ENCODE measurements at regions not wholly inside any gene's neighbourhood (a gene's known extent, or its start where the extent isn't known, plus 50 kb on each side); places are given as distances from the start of the nearest gene placed in this dataset.
"Not testable (repeated sequence)": the region's sequence is repeated elsewhere in the genome, so short reads cannot be mapped to it uniquely, and the experiment has no call there.

GRCh38 chr12:31818623-31819268 is 89.9 kb upstream of the AMN1 start:
- DNase-seq: no peak

- DNase-seq: no peak
These were observed 88.3 kb upstream of the AMN1 start for GRCh38 chr12:31817120-31817519.

- no peak for DNase-seq
These were observed 86.3 kb upstream of the AMN1 start for GRCh38 chr12:31815096-31815495.

GRCh38 chr12:31813305-31813704 is 84.5 kb upstream of the AMN1 start:
- no peak for DNase-seq

GRCh38 chr12:31807773-31808097 is 78.9 kb upstream of the AMN1 start:
- no peak for DNase-seq

GRCh38 chr12:31807081-31807772 is 78.4 kb upstream of the AMN1 start:
- DNase-seq: peak; percentile 5

GRCh38 chr12:31805681-31806080 is 76.9 kb upstream of the AMN1 start:
- DNase-seq: not testable (repeated sequence)

- DNase-seq: not testable (repeated sequence)
These were observed 75.9 kb upstream of the AMN1 start for GRCh38 chr12:31804707-31805106.

GRCh38 chr12:31804185-31804504 is 75.3 kb upstream of the AMN1 start:
- no peak for DNase-seq

GRCh38 chr12:31803306-31804184 is 74.7 kb upstream of the AMN1 start:
- no peak for DNase-seq

GRCh38 chr12:31801872-31802271 is 73.1 kb upstream of the AMN1 start:
- no peak for DNase-seq

- no peak for DNase-seq
These were observed 68.5 kb upstream of the AMN1 start for GRCh38 chr12:31797230-31797872.

- DNase-seq: no peak
These were observed 67.6 kb upstream of the AMN1 start for GRCh38 chr12:31796270-31796951.

- no peak for DNase-seq
These were observed 65.9 kb upstream of the AMN1 start for GRCh38 chr12:31794745-31795144.

- not testable (repeated sequence) for DNase-seq
These were observed 62.4 kb upstream of the AMN1 start for GRCh38 chr12:31791265-31791664.

- no peak for DNase-seq
These were observed 61.9 kb upstream of the AMN1 start for GRCh38 chr12:31790759-31791158.

GRCh38 chr12:31785318-31785717 is 56.5 kb upstream of the AMN1 start:
- DNase-seq: no peak

GRCh38 chr12:31783996-31784645 is 55.3 kb upstream of the AMN1 start:
- no peak for DNase-seq

- DNase-seq: no peak
These were observed 54.7 kb upstream of the AMN1 start for GRCh38 chr12:31783556-31783955.

GRCh38 chr12:31781894-31782540 is 53.2 kb upstream of the AMN1 start:
- DNase-seq: no peak

GRCh38 chr12:31780096-31780495 is 51.3 kb upstream of the AMN1 start:
- DNase-seq: no peak

- no peak for DNase-seq
These were observed 49.9 kb upstream of the AMN1 start for GRCh38 chr12:31778687-31779086.

Data from stimulated activated CD4-positive, alpha-beta T cell treated with anti-CD3 and anti-CD28 coated beads, Interleukin-4, amount 100 ng/mL, for 1 hour (primary cell).